ENCODE measurements at regions not wholly inside any gene's neighbourhood (a gene's known extent, or its start where the extent isn't known, plus 50 kb on each side); places are given as distances from the start of the nearest gene placed in this dataset.

- H3K4me3 Mint-ChIP-seq: no peak overlapping the region
- ATAC-seq (ENCODE audit: low read depth in 2 of 2) (no peak), DNase-seq (no peak)
- peaks cover 0 to 7% (median 0%) of the 10 kb centered on the region in 7 donors for H3K9me3 Mint-ChIP-seq
- H3K4me1 Mint-ChIP-seq: no peaks in the 10 kb centered on the region
- no peaks in the 10 kb centered on the region for H3K36me3 Mint-ChIP-seq
- H3K27me3 Mint-ChIP-seq: no peaks in the 10 kb centered on the region
- peak overlapping the region in 1 of 6 donors; percentile 51 for H3K27ac Mint-ChIP-seq
Measured at GRCh38 chr9:118325757-118326156, 621.6 kb downstream of the TLR4 start.

GRCh38 chr9:118326326-118326725 is 622.1 kb downstream of the TLR4 start:
- peaks cover 0 to 7% (median 0%) of the 10 kb centered on the region in 7 donors for H3K9me3 Mint-ChIP-seq
- ATAC-seq (ENCODE audit: low read depth in 2 of 2): no peak
- no peaks in the 10 kb centered on the region for H3K27me3 Mint-ChIP-seq
- DNase-seq: no peak
- H3K4me1 Mint-ChIP-seq: no peaks in the 10 kb centered on the region
- H3K36me3 Mint-ChIP-seq: no peaks in the 10 kb centered on the region
- H3K4me3 Mint-ChIP-seq: no peak overlapping the region
- H3K27ac Mint-ChIP-seq: no peak overlapping the region

GRCh38 chr9:118330191-118330986 is 626.2 kb downstream of the TLR4 start:
- no peak overlapping the region for H3K4me3 Mint-ChIP-seq
- no peak for ATAC-seq (ENCODE audit: low read depth in 2 of 2)
- no peaks in the 10 kb centered on the region for H3K36me3 Mint-ChIP-seq
- peaks cover 0 to 6% (median 0%) of the 10 kb centered on the region in 7 donors for H3K9me3 Mint-ChIP-seq
- no peak overlapping the region for H3K27ac Mint-ChIP-seq
- no peak for DNase-seq
- no peaks in the 10 kb centered on the region for H3K4me1 Mint-ChIP-seq
- no peaks in the 10 kb centered on the region for H3K27me3 Mint-ChIP-seq

GRCh38 chr9:118331622-118332045 is 627.4 kb downstream of the TLR4 start:
- Mint-ChIP-seq H3K9me3 (peaks cover 0 to 6% (median 0%) of the 10 kb centered on the region in 7 donors), H3K4me3 (no peak overlapping the region), H3K27ac (no peak overlapping the region), H3K4me1 (no peaks in the 10 kb centered on the region), H3K36me3 (no peaks in the 10 kb centered on the region), H3K27me3 (no peaks in the 10 kb centered on the region)
- ATAC-seq (ENCODE audit: low read depth in 2 of 2) (no peak), DNase-seq (no peak)

- Mint-ChIP-seq H3K27me3 (no peaks in the 10 kb centered on the region), H3K4me1 (no peaks in the 10 kb centered on the region), H3K9me3 (peaks cover 0 to 2% (median 0%) of the 10 kb centered on the region in 7 donors), H3K4me3 (no peak overlapping the region), H3K36me3 (no peaks in the 10 kb centered on the region), H3K27ac (no peak overlapping the region)
- ATAC-seq (ENCODE audit: low read depth in 2 of 2) (no peak), DNase-seq (no peak)
Measured at GRCh38 chr9:118336250-118336942, 632.2 kb downstream of the TLR4 start.

GRCh38 chr9:118336943-118337330 is 632.7 kb downstream of the TLR4 start:
- Mint-ChIP-seq H3K4me1 (no peaks in the 10 kb centered on the region), H3K27me3 (no peaks in the 10 kb centered on the region), H3K36me3 (no peaks in the 10 kb centered on the region), H3K4me3 (no peak overlapping the region), H3K9me3 (peaks cover 0 to 2% (median 0%) of the 10 kb centered on the region in 7 donors), H3K27ac (no peak overlapping the region)
- ATAC-seq (ENCODE audit: low read depth in 2 of 2) (no peak), DNase-seq (no peak)

- H3K4me1 Mint-ChIP-seq: no peaks in the 10 kb centered on the region
- H3K36me3 Mint-ChIP-seq: no peaks in the 10 kb centered on the region
- no peaks in the 10 kb centered on the region for H3K27me3 Mint-ChIP-seq
- H3K27ac Mint-ChIP-seq: no peak overlapping the region
- H3K4me3 Mint-ChIP-seq: no peak overlapping the region
- ATAC-seq (ENCODE audit: low read depth in 2 of 2) (no peak), DNase-seq (no peak)
- peaks cover 3 to 31% (median 11%) of the 10 kb centered on the region in 7 donors for H3K9me3 Mint-ChIP-seq
Measured at GRCh38 chr9:118360036-118360435, 655.8 kb downstream of the TLR4 start.

GRCh38 chr9:118362123-118362522 is 657.9 kb downstream of the TLR4 start:
- no peaks in the 10 kb centered on the region for H3K36me3 Mint-ChIP-seq
- ATAC-seq (ENCODE audit: low read depth in 2 of 2) (no peak), DNase-seq (no peak)
- no peaks in the 10 kb centered on the region for H3K4me1 Mint-ChIP-seq
- H3K9me3 Mint-ChIP-seq: peaks cover 3 to 38% (median 11%) of the 10 kb centered on the region in 7 donors
- H3K27ac Mint-ChIP-seq: no peak overlapping the region
- H3K4me3 Mint-ChIP-seq: no peak overlapping the region
- no peaks in the 10 kb centered on the region for H3K27me3 Mint-ChIP-seq

GRCh38 chr9:118362596-118362995 is 658.4 kb downstream of the TLR4 start:
- DNase-seq (no peak), ATAC-seq (ENCODE audit: low read depth in 2 of 2) (no peak)
- Mint-ChIP-seq H3K27me3 (no peaks in the 10 kb centered on the region), H3K27ac (no peak overlapping the region), H3K4me1 (no peaks in the 10 kb centered on the region), H3K9me3 (peaks cover 3 to 38% (median 11%) of the 10 kb centered on the region in 7 donors), H3K36me3 (no peaks in the 10 kb centered on the region), H3K4me3 (no peak overlapping the region)

- ATAC-seq (ENCODE audit: low read depth in 2 of 2) (no peak), DNase-seq (no peak)
- H3K4me1 Mint-ChIP-seq: no peaks in the 10 kb centered on the region
- H3K4me3 Mint-ChIP-seq: no peak overlapping the region
- no peaks in the 10 kb centered on the region for H3K27me3 Mint-ChIP-seq
- peaks cover 3 to 38% (median 11%) of the 10 kb centered on the region in 7 donors for H3K9me3 Mint-ChIP-seq
- H3K27ac Mint-ChIP-seq: no peak overlapping the region
- H3K36me3 Mint-ChIP-seq: no peaks in the 10 kb centered on the region
Measured at GRCh38 chr9:118364266-118365106, 660.3 kb downstream of the TLR4 start.

- Mint-ChIP-seq H3K27me3 (no peaks in the 10 kb centered on the region), H3K9me3 (peaks cover 3 to 33% (median 8%) of the 10 kb centered on the region in 7 donors)
Measured at GRCh38 chr9:118366228-118366627, 662.0 kb downstream of the TLR4 start.

GRCh38 chr9:118367383-118367782 is 663.2 kb downstream of the TLR4 start:
- no peaks in the 10 kb centered on the region for H3K36me3 Mint-ChIP-seq
- peaks cover under 1 to 26% (median 8%) of the 10 kb centered on the region in 7 donors for H3K9me3 Mint-ChIP-seq
- DNase-seq: no peak
- no peaks in the 10 kb centered on the region for H3K4me1 Mint-ChIP-seq
- H3K27ac Mint-ChIP-seq: no peak overlapping the region
- no peak for ATAC-seq (ENCODE audit: low read depth in 2 of 2)
- H3K27me3 Mint-ChIP-seq: no peaks in the 10 kb centered on the region
- H3K4me3 Mint-ChIP-seq: no peak overlapping the region

More at GRCh38 chr9:118366228-118366627, 662.0 kb downstream of the TLR4 start:
- no peaks in the 10 kb centered on the region for H3K36me3 Mint-ChIP-seq
- no peaks in the 10 kb centered on the region for H3K4me1 Mint-ChIP-seq
- H3K4me3 Mint-ChIP-seq: no peak overlapping the region
- no peak for ATAC-seq (ENCODE audit: low read depth in 2 of 2)
- no peak for DNase-seq
- H3K27ac Mint-ChIP-seq: no peak overlapping the region

- H3K36me3 Mint-ChIP-seq: no peaks in the 10 kb centered on the region
- no peaks in the 10 kb centered on the region for H3K27me3 Mint-ChIP-seq
- no peaks in the 10 kb centered on the region for H3K4me1 Mint-ChIP-seq
- no peak overlapping the region for H3K27ac Mint-ChIP-seq
- peaks cover 0 to 13% (median 2%) of the 10 kb centered on the region in 7 donors for H3K9me3 Mint-ChIP-seq
- no peak overlapping the region for H3K4me3 Mint-ChIP-seq
- DNase-seq: no peak
- no peak for ATAC-seq (ENCODE audit: low read depth in 2 of 2)
Measured at GRCh38 chr9:118384531-118385100, 680.4 kb downstream of the TLR4 start.
